Upper lobe of left lung (tissue), 6 donors: ENCODE measurements at regions not wholly inside any gene's neighbourhood (a gene's known extent, or its start where the extent isn't known, plus 50 kb on each side); places are given as distances from the start of the nearest gene placed in this dataset.

Experiments used
- ATAC-seq, 2 donors: fragments of 200-7000 bp; cut with Tn5 transposase; one replicate each; pipeline ENCODE4 v1.9.1; 2022; ENCODE audit warnings: mild to moderate bottlenecking in 2 of 2, moderate library complexity in 2 of 2; ENCODE audit not compliant: low FRiP score in 2 of 2
- DNase-seq, 2 donors: peaks; one replicate each; pipeline ENCODE4 v3.0.0-alpha.2; 2019 to 2020
- H3K27ac ChIP-seq, 4 donors: fragments of 200-600 bp; sonication (generic); one replicate each; pipeline ENCODE4 v1.5.1; 2016 to 2019
- H3K27me3 ChIP-seq, 4 donors: fragments of 200-600 bp; sonication (generic); one replicate each; pipeline ENCODE4 v1.5.1; 2017 to 2019
- H3K36me3 ChIP-seq, 4 donors: fragments of 200-600 bp; sonication (generic); one replicate each; pipeline ENCODE4 v1.5.1; 2016 to 2019
- H3K4me1 ChIP-seq, 4 donors: fragments of 200-600 bp; sonication (generic); one replicate each; pipeline ENCODE4 v1.5.1; 2018 to 2019
- H3K4me3 ChIP-seq, 4 donors: fragments of 200-600 bp; sonication (generic); one replicate each; pipeline ENCODE4 v1.5.1; 2017 to 2019; ENCODE audit warnings: mild to moderate bottlenecking in 2 of 4, moderate library complexity in 1 of 4
- H3K9me3 ChIP-seq, 4 donors: fragments of 200-600 bp; sonication (generic); one replicate each; pipeline ENCODE4 v1.5.1; 2018 to 2019
- EP300 ChIP-seq, 4 donors: sonication (generic); formaldehyde crosslinking; IDR thresholded peaks; one replicate each; pipeline ENCODE4 v1.5.1; 2017; ENCODE audit warnings: antibody characterized with exemption in 4 of 4, control low read depth in 2 of 4
- POLR2A ChIP-seq, 4 donors: fragments of 450-650 bp; IDR thresholded peaks; one replicate each; pipeline ENCODE4 v1.5.1; 2016 to 2017; ENCODE audit warnings: antibody characterized with exemption in 4 of 4, mild to moderate bottlenecking in 2 of 4
- POLR2AphosphoS5 ChIP-seq, 2 donors: sonication (generic); formaldehyde crosslinking; IDR thresholded peaks; one replicate each; pipeline ENCODE4 v1.5.1; 2017; ENCODE audit warnings: antibody characterized with exemption in 2 of 2
- WGBS, 2 donors: methylation state at CpG; one replicate each; pipeline ENCODE4 v1.1.5; 2017 to 2018; 5-methylcytosine and 5-hydroxymethylcytosine counted together
- TF ChIP-seq, protein P1 (sequence below), 6 experiments: fragments of 450-650 bp in 4 of 6; fragments of 200-600 bp in 2 of 6; sonication (generic) in 2 of 6; IDR thresholded peaks; one replicate each; pipeline ENCODE4 v1.5.1; 2016 to 2019; ENCODE audit warnings: antibody characterized with exemption in 6 of 6
- donor health status: DM: no; HTN: no; CAD: no; lungs with moderate emphysema.
- donor health status: DM: no; HTN: yes; CAD: no; lungs with severe emphysema.

DNA sequence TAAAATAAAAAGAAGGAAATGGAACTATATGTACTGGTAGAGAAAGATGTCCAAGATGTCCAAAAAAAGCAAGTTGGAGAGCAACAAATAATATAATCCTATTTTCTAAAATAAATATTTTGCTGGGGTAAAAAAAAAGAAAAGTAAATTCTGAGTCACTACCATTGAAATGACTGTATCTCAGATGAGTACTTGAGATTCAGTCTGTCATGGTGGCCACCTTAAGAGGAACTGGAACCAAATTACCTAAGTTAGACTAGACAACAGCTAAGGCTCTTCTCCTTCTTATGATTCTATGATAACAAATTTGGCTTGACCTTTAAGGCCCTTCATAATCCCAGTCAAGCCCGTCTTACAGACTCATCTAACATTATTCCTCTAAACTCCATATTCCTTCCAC lies 270.6 kb upstream of the HES1 start:
- H3K4me3 ChIP-seq: no peak overlapping the region
- H3K27ac ChIP-seq: no peak overlapping the region
- DNase-seq (no peak), ATAC-seq (no peak)
- H3K27me3 ChIP-seq: no peaks in the 10 kb centered on the region
- H3K4me1 ChIP-seq: peaks cover 0 to 6% (median 2%) of the 10 kb centered on the region in 4 donors
- H3K9me3 ChIP-seq: no peaks in the 10 kb centered on the region
- TF ChIP-seq, protein P1, sequence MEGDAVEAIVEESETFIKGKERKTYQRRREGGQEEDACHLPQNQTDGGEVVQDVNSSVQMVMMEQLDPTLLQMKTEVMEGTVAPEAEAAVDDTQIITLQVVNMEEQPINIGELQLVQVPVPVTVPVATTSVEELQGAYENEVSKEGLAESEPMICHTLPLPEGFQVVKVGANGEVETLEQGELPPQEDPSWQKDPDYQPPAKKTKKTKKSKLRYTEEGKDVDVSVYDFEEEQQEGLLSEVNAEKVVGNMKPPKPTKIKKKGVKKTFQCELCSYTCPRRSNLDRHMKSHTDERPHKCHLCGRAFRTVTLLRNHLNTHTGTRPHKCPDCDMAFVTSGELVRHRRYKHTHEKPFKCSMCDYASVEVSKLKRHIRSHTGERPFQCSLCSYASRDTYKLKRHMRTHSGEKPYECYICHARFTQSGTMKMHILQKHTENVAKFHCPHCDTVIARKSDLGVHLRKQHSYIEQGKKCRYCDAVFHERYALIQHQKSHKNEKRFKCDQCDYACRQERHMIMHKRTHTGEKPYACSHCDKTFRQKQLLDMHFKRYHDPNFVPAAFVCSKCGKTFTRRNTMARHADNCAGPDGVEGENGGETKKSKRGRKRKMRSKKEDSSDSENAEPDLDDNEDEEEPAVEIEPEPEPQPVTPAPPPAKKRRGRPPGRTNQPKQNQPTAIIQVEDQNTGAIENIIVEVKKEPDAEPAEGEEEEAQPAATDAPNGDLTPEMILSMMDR (IDR thresholded peaks at IDR 0.05): no peak
- no peak for TF ChIP-seq POLR2A (IDR thresholded peaks at IDR 0.05)
- TF ChIP-seq POLR2AphosphoS5 (IDR thresholded peaks at IDR 0.05): no peak
- no peak for TF ChIP-seq EP300 (IDR thresholded peaks at IDR 0.05)
- WGBS, 2 donors: 92 to 94% methylated on average over 1 of the region's 1 CpG
- no peaks in the 10 kb centered on the region for H3K36me3 ChIP-seq

DNA sequence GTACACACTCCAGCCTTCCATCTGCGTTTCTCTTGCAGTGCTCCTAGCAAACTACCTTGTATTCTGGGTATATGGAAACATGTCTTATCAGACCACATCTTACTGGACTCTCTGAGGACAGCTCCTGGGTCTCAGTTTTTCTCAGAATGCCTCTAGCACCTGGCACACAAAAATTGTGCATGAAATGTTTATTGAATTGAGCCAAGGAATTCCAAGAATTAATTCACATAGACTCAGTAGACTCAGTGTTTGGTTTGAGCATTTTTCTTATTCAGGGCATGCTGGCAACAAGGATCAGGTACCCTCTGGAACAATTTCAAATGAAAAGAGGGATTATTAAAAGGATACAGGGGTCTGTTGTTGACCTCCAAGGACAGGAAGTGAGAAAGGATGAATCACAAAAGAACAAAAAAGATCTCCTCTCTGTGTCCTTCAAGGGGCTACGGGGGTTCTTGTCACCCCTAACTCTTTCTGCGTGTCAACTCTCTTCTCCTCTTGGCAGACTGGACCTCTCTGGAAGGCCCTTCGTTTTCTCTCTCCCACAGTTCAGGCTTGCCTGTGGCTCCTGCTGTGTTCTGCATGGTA lies 270.0 kb upstream of the HES1 start:
- Histone ChIP-seq H3K4me1 (peaks cover 0 to 6% (median 2%) of the 10 kb centered on the region in 4 donors), H3K9me3 (no peaks in the 10 kb centered on the region), H3K4me3 (no peak overlapping the region), H3K27ac (no peak overlapping the region), H3K36me3 (no peaks in the 10 kb centered on the region), H3K27me3 (no peaks in the 10 kb centered on the region)
- 59 to 74% methylated on average over 4 of the region's 4 CpGs for WGBS, 2 donors
- TF ChIP-seq EP300 (IDR thresholded peaks at IDR 0.05) (no peak), POLR2AphosphoS5 (IDR thresholded peaks at IDR 0.05) (no peak), POLR2A (IDR thresholded peaks at IDR 0.05) (no peak)
- TF ChIP-seq, protein P1 (IDR thresholded peaks at IDR 0.05): no peak
- DNase-seq (no peak), ATAC-seq (no peak)

DNA sequence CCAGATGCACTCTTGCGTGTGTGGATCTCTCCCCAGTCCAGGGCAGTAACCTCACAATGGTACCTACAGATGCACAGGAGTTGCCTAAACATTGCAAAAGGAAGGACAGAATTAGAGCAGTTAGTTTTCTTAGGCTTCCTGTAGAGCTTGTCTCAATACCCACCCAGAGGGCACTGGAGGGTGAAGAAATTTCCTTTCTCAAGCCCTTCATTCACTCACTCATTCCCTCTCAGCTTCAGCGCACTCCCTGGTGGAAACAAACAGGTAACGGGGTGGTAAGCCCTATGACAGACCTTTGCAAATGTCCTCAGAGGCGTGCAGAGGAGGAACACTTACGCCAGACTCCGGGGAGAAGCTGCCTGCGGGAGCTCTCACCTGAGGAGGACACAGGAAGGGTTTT lies 267.4 kb upstream of the HES1 start:
- whole genome bisulfite sequencing, 2 donors: 82 to 91% methylated on average over 7 of the region's 7 CpGs
- DNase-seq: no peak

DNA sequence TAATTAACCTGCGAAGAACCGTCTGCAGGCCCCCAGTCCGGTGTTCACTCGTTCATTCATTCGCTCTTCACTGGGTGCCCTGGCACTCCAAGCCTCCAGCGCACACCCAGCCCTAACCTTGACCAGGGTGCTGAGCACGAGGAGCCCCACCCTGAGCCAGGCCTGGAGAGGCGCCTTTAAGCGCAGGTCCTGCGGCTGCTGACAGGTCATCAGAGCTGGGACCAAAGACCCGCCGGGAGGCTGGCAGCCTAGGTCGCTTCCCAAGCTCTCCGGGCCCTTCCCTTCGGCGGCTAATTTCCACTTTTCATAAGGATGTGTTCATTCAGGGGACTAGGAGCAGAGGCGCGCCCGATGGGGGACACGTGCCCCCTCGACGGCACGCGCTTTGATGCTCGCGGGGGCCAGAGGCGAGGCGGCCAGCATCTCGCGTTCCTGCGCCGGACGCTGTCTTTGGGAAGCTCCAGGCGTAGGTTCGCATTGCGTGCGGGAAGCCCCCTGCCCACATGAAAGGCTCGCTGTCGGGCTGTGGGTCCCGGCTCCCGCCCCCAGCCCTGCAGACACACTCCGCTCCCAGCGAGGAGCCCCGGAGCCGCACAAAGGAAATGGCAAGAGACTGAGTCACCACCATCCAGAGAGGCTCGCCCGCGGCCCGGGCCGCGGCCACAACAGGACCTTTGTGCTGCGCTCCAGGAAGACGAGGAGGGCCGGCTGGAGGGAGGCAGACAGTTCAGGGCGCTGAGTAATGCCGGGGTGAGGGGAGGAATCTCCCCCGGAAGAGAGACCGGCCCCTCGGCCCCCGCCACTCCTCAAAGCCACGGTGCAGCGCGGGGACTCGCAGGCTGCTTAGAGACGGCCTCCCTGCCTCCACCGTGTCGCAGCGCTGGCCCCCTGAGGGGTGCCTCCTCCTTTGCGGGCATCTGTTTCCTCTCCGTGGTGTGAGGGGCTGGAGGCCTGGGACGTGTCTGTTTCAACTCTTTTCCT lies 266.4 kb upstream of the HES1 start:
- Histone ChIP-seq H3K27me3 (no peaks in the 10 kb centered on the region), H3K36me3 (no peaks in the 10 kb centered on the region), H3K27ac (no peak overlapping the region), H3K9me3 (no peaks in the 10 kb centered on the region), H3K4me3 (no peak overlapping the region), H3K4me1 (peaks cover 0 to 6% (median 2%) of the 10 kb centered on the region in 4 donors)
- WGBS, 2 donors: 60 to 63% methylated on average over 26 to 67 of the region's 71 CpGs
- ATAC-seq (peak; percentile 24 to 78), DNase-seq (peak in 1 of 2 donors; percentile 89)
- TF ChIP-seq POLR2A (IDR thresholded peaks at IDR 0.05): no peak
- TF ChIP-seq, protein P1 (IDR thresholded peaks at IDR 0.05): no peak
- no peak for TF ChIP-seq POLR2AphosphoS5 (IDR thresholded peaks at IDR 0.05)
- no peak for TF ChIP-seq EP300 (IDR thresholded peaks at IDR 0.05)

More for the DNA sequence above, 267.4 kb upstream of the HES1 start:
- no peak for ATAC-seq
- Histone ChIP-seq H3K27ac (no peak overlapping the region), H3K27me3 (no peaks in the 10 kb centered on the region), H3K9me3 (no peaks in the 10 kb centered on the region), H3K4me3 (no peak overlapping the region), H3K4me1 (peaks cover 0 to 6% (median 2%) of the 10 kb centered on the region in 4 donors), H3K36me3 (no peaks in the 10 kb centered on the region)
- TF ChIP-seq EP300 (IDR thresholded peaks at IDR 0.05) (no peak), POLR2AphosphoS5 (IDR thresholded peaks at IDR 0.05) (no peak), POLR2A (IDR thresholded peaks at IDR 0.05) (no peak)
- TF ChIP-seq, protein P1 (IDR thresholded peaks at IDR 0.05): no peak
